HG03060 (cell line): ENCODE measurements at regions not wholly inside any gene's neighbourhood (a gene's known extent, or its start where the extent isn't known, plus 50 kb on each side); places are given as distances from the start of the nearest gene placed in this dataset.
"Not testable (repeated sequence)": the region's sequence is repeated elsewhere in the genome, so short reads cannot be mapped to it uniquely, and the experiment has no call there.

Experiments
- ATAC-seq: cut with Tn5 transposase; IDR thresholded peaks from one replicate; pipeline ENCODE4 v1.9.1; 2021; ENCODE audit warnings: low read depth, moderate number of reproducible peaks; ENCODE audit not compliant: unreplicated experiment

- no peak for ATAC-seq
Observed at GRCh38 chr5:37979559-37979958, 139.7 kb upstream of the GDNF start.

GRCh38 chr5:37975531-37975930, 135.7 kb upstream of the GDNF start:
- no peak for ATAC-seq

- no peak for ATAC-seq
Observed at GRCh38 chr5:37971483-37972024, 131.7 kb upstream of the GDNF start.

DNA sequence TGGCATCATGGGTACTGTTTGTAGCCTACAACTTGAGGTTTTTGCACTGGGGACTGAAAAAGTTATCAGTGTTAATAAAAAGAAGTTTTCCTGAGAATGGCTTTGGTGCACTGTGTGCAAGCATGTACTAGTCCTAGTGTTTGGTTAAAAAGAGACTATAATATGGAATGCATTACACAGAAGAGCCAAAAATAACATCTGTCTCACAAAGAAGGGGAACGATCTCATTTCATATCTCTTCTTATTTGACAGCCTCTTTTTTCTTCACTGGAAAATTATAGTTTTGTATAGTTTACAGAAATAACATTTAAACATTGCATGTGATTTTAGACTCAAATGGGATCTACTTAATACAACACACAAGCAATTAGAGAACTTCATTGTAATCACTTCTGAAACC, 127.0 kb upstream of the GDNF start:
- ATAC-seq = no peak

DNA sequence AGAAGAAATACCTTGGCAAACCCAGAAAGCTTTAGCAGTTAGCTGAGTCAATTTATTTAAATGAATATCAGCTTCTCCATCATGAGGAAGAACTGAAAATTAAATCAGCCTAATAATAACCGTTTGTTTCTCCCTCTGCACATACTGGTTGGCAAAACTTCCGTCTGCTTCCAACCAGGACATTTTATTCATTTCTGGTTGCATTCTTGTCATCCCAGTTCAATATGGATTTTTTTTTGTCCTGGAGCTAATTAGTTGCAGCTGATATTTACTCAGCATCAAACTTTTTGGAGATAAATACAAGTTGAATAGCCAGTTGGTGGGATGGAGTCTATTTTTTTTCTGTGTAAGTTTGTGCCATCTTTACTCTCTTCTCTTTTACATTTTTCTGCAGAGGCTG, 126.5 kb upstream of the GDNF start:
- ATAC-seq = no peak

DNA sequence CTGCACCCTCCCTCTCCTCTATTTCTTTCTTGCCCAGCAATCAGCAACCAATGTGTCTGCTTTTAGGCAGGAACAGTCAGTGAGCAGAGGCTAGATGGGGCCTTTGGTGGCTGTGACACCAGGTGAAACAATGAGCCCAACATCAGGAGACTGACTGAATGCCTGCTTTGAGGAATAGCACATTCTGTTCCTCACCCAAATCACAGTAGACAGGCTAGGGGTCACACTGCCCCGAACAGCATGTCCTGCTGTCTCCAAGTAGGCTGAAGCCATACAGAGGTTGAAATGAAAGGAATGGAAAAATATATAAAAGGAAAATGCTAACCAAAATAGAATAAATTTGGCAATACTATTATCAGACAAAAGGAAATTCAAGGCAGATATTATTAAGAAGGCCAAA, 122.5 kb upstream of the GDNF start:
- no peak for ATAC-seq

GRCh38 chr5:37957218-37957617, 117.4 kb upstream of the GDNF start:
- no peak for ATAC-seq

- no peak for ATAC-seq
Observed at GRCh38 chr5:37955748-37956147, 115.9 kb upstream of the GDNF start.

DNA sequence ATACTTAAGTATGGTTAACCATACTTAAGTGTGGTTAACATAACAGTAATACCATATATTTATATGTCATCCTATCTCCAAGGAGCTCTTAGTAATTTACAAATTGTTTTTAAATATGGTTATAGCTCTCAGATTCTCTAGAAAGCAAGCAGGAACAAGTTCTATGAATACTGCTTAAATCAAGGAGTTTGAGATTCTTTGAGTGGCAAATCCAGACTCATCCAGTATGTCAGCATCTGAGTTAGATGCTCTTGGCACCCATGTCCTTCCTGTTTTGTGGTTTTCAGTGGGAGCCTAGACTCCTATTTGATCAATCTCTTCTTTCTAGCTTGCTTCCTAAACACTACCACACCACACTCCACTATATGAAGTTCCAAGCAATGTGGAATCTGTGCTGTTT, 114.7 kb upstream of the GDNF start:
- no peak for ATAC-seq

GRCh38 chr5:37951946-37952721, 112.3 kb upstream of the GDNF start:
- no peak for ATAC-seq

- ATAC-seq = no peak
Observed at GRCh38 chr5:37950436-37950835, 110.6 kb upstream of the GDNF start.

GRCh38 chr5:37945446-37945845, 105.6 kb upstream of the GDNF start:
- no peak for ATAC-seq

GRCh38 chr5:37943136-37943535, 103.3 kb upstream of the GDNF start:
- ATAC-seq = not testable (repeated sequence)

DNA sequence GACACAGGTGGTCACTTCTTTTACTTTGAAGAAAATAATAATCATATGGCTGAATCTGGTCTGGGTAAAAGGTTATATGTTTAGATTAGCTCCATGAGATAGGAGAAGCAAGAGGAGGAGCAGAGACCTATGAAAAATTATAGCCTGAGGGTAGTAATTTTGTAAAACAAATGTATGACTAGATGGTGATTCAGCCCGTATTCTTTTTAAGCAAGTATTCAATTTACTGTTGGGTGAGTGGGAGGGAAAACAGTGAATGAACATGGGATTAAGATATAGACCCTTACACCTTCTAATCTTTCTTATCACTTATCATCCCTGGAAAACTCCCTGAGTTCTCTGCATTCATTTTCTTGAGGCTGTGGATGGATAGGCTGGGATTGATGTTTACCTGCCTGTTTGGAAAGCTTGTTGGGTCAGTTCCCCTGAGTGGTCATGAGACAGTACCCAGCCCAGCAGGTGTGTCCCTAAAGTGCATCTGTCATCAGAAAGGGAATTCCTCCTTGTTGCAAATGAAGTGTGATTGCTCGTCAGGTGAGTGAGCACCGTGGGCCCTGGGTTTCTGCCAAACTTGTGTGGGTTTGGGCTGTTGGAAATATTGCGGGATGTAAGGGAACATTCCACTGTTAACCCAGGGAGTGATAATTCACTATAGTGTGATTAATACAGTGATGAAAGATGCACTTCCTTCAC, 101.2 kb upstream of the GDNF start:
- no peak for ATAC-seq

- ATAC-seq = no peak
Observed at GRCh38 chr5:37938861-37939260, 99.0 kb upstream of the GDNF start.

DNA sequence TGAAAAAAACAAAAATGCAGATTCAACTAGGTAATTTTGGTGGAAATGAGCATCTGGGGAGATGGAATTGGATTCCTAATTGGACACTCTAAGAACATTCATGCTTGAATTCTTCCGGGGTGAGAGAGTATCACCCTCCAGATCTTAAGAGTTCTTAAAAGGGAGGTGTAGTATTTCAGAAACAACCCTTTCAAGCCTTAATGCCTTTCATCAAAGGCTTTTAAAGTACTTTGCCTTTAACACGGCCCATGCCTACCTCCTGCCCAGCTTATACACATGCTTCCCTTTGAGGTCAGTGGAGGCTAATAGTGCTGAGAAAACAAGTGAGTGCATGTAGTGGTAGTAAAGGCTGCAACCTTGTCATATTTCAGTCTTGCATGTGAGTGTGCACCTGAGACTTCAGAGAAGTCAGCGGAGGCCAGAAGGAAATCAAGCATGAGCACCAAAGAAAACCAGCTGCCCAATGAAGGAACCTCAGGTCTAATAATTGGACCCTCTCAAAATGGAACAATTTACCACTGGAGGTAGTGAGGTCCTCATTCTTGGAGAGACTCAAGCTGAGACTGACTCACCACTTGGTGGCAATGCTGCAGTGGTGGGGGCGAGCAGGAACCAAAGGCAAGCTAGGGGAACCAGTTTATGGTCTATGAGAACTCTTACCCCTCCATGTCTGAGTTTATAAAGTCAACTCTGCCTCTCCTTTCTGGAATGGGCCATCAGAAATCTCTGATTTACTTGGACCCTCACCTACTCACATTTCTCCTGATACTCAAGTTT, 98.4 kb upstream of the GDNF start:
- no peak for ATAC-seq

DNA sequence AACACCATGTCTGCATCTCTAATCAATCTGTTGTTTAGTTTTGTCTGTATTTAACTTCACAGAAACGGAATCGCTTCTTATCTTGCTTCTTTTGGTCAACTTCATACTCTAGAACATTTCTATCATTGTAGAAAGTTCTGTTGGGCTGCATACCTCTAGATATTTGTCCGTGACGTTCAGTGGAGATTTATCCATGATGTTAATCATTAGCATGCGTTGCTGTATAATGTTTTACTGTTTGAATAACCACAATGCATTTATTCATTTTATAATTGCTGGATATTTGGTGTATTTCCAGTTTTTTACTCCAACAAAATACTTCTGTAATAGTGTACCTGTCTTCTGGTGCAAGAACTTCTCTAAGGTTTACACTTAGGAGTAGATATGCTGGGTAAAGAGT, 96.2 kb upstream of the GDNF start:
- no peak for ATAC-seq

DNA sequence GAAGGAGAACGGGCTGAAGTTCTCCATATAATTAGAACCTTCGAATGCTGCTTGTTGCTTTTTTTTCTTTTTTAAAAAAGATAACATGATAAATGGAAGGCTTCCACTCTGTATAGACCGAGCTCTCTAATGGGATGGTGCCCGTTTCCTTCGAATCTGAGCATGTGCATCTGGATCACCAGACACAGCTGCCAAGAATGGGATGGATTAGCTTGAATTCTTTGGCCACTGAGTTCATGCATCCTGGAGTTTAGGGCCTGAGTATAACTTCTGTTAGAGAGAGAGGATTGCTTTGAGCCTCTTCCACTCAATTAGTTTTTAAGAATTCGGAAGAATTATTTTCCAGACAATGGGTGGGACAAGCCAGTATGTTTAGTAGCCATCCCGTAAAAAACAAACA, 93.7 kb upstream of the GDNF start:
- ATAC-seq = no peak

- no peak for ATAC-seq
Observed at GRCh38 chr5:37932450-37932849, 92.6 kb upstream of the GDNF start.

GRCh38 chr5:37931541-37931940, 91.7 kb upstream of the GDNF start:
- no peak for ATAC-seq

DNA sequence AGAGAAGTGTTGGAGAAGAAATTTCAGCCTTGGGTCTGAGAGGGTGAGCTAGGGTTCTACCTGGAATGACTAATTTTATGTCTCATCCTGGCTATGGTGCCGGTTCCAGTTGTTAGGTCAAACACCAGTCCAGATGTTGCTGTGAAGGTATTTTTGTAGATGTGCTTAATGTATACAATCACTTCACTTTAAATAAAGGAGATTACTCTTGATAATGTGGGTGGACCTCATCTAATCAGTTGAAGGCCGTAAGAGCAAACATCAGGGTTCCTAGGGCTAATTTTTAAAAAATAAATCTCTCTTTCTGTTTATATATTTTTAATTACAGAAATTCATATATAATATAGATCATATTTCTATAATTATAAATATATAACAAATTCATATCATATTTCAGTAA, 90.5 kb upstream of the GDNF start:
- ATAC-seq = no peak
